ENCODE measurements at regions not wholly inside any gene's neighbourhood (a gene's known extent, or its start where the extent isn't known, plus 50 kb on each side); places are given as distances from the start of the nearest gene placed in this dataset.

DNA sequence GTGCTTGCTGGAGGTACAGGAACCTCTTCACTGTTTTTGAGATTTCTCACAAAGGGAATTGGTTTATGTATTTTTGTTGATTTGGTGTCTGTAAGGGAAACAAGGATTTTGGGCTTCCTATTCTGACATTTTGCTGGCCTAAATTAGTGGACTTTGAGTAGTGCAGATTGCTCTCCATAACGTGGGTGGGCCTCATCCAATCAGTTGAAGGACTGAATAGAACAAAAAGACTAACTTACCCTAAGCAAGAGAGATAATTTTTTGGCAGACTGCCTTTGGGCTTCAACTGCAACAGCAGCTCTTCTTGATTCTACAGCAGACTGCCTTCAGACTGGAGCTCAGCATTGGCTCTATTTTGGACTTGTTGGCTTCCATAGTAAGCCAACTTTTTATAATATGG, 93.2 kb downstream of the MSX2 start:
- DNase-seq, result no peak
- Histone ChIP-seq H3K27ac (no peak overlapping the region), H3K4me3 (no peak overlapping the region), H3K27me3 (no peaks in the 10 kb centered on the region), H3K4me1 (no peaks in the 10 kb centered on the region), H3K36me3 (no peaks in the 10 kb centered on the region), H3K9me3 (peaks cover 0 to 16% (median 4%) of the 10 kb centered on the region in 4 donors)
- WGBS, 5 donors, result 37 to 56% (median 53%) methylated on average over 1 of the region's 1 CpG
- intact Hi-C loops (cut with DNase I; ENCODE audit: low total_unique reads), result no loop called here
- TF ChIP-seq POLR2A (IDR thresholded peaks at IDR 0.05) (no peak), EP300 (IDR thresholded peaks at IDR 0.05) (no peak), CTCF (IDR thresholded peaks at IDR 0.05) (no peak), POLR2AphosphoS5 (IDR thresholded peaks at IDR 0.05) (no peak)

- 14 to 33% (median 23%) methylated on average over 2 of the region's 2 CpGs for WGBS, 5 donors
- intact Hi-C loops (cut with DNase I; ENCODE audit: low total_unique reads), result no loop called here
- Histone ChIP-seq H3K27ac (no peak overlapping the region), H3K4me1 (no peaks in the 10 kb centered on the region), H3K9me3 (peaks cover 0 to 16% (median 4%) of the 10 kb centered on the region in 4 donors), H3K27me3 (no peaks in the 10 kb centered on the region), H3K4me3 (no peak overlapping the region), H3K36me3 (no peaks in the 10 kb centered on the region)
- TF ChIP-seq EP300 (IDR thresholded peaks at IDR 0.05) (no peak), CTCF (IDR thresholded peaks at IDR 0.05) (no peak), POLR2A (IDR thresholded peaks at IDR 0.05) (no peak), POLR2AphosphoS5 (IDR thresholded peaks at IDR 0.05) (no peak)
- DNase-seq, result no peak
Measured at GRCh38 chr5:174816858-174817257, 92.5 kb downstream of the MSX2 start.

DNA sequence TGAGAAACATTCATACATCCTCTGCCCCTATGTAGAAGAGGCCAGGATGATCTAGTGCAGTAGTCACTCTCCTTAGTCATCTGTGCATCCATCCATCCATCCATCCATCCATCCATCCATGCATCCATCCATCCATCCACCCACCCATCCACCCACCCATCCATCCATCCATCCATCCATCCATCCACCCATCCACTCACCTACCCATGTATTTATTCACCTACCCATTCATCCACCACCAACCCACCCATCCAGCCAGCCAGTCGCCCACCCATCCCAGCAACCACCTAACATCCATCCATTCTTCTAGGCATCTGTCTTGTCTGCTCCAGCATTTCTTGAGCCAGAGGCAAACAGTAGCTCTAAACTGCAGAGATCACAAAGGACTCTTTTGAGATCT, 87.1 kb downstream of the MSX2 start:
- DNase-seq, result no peak
- no peaks in the 10 kb centered on the region for H3K36me3 ChIP-seq
- H3K27ac ChIP-seq, result no peak overlapping the region
- WGBS, 5 donors, result 67 to 93% (median 89%) methylated on average over 1 of the region's 1 CpG
- TF ChIP-seq EP300 (IDR thresholded peaks at IDR 0.05), result no peak
- no peak for TF ChIP-seq POLR2A (IDR thresholded peaks at IDR 0.05)
- no peak for TF ChIP-seq POLR2AphosphoS5 (IDR thresholded peaks at IDR 0.05)
- TF ChIP-seq CTCF (IDR thresholded peaks at IDR 0.05), result no peak
- no peaks in the 10 kb centered on the region for H3K4me1 ChIP-seq
- H3K27me3 ChIP-seq, result no peaks in the 10 kb centered on the region
- peaks cover 0 to 11% (median 4%) of the 10 kb centered on the region in 4 donors for H3K9me3 ChIP-seq
- no peak overlapping the region for H3K4me3 ChIP-seq
- intact Hi-C loops (cut with DNase I; ENCODE audit: low total_unique reads), result no loop called here

GRCh38 chr5:174810796-174811195, 86.4 kb downstream of the MSX2 start:
- no peak overlapping the region for H3K27ac ChIP-seq
- intact Hi-C loops (cut with DNase I; ENCODE audit: low total_unique reads), result no loop called here
- WGBS, 5 donors, result 71 to 87% (median 82%) methylated on average over 2 of the region's 2 CpGs
- DNase-seq, result no peak
- H3K4me1 ChIP-seq, result no peaks in the 10 kb centered on the region
- no peak for TF ChIP-seq POLR2A (IDR thresholded peaks at IDR 0.05)
- no peak for TF ChIP-seq CTCF (IDR thresholded peaks at IDR 0.05)
- no peak for TF ChIP-seq POLR2AphosphoS5 (IDR thresholded peaks at IDR 0.05)
- no peak for TF ChIP-seq EP300 (IDR thresholded peaks at IDR 0.05)
- no peaks in the 10 kb centered on the region for H3K36me3 ChIP-seq
- H3K4me3 ChIP-seq, result no peak overlapping the region
- no peaks in the 10 kb centered on the region for H3K27me3 ChIP-seq
- peaks cover 0 to 8% (median 2%) of the 10 kb centered on the region in 4 donors for H3K9me3 ChIP-seq
